H1 (cell line): ENCODE measurements at regions not wholly inside any gene's neighbourhood (a gene's known extent, or its start where the extent isn't known, plus 50 kb on each side); places are given as distances from the start of the nearest gene placed in this dataset.

Experiments used
- CTCF ChIA-PET: fragments of 300-600 bp; sonication (Branson Sonifier 250); formaldehyde crosslinking; loops from one replicate; lab custom pipeline; 2021; ENCODE audit not compliant: partially characterized antibody; lab: Charles Lee
- POLR2A ChIA-PET: fragments of 300-600 bp; sonication (Branson Sonifier 250); formaldehyde crosslinking; loops from one replicate; lab custom pipeline; 2021; ENCODE audit warnings: inconsistent platforms; ENCODE audit not compliant: partially characterized antibody; lab: Charles Lee
- DNase-seq, 2 experiments: peaks; one replicate each; pipeline versions ENCODE4 v3.0.0 to v3.0.0-alpha.2; 2010 to 2022; ENCODE audit warnings: low spot score in 2 of 2, low read depth in 1 of 2, mixed read lengths in 1 of 2
- FAIRE-seq: peaks from 2 replicates; lab custom pipeline; 2011; peaks lifted over from hg19 to GRCh38; lab: Jason Lieb, UNC
- H2AFZ ChIP-seq: 2 replicates; pipeline ENCODE4 v1.8.1; 2012; ENCODE audit warnings: low read length, inconsistent platforms
- H2AK5ac ChIP-seq: 2 replicates; pipeline ENCODE4 v1.6.1; 2013; ENCODE audit warnings: low read depth, low read length
- H2BK120ac ChIP-seq: replicated peaks from 2 replicates; pipeline ENCODE3; 2013; ENCODE audit warnings: low read depth, low read length, inconsistent platforms
- H2BK12ac ChIP-seq: 2 replicates; pipeline ENCODE4 v1.6.1; 2013; ENCODE audit warnings: low read depth, low read length
- H2BK15ac ChIP-seq: 2 replicates; pipeline ENCODE4 v1.6.1; 2013; ENCODE audit warnings: low read length
- H2BK20ac ChIP-seq: 2 replicates; pipeline ENCODE4 v1.6.1; 2013; ENCODE audit warnings: low read length
- H2BK5ac ChIP-seq: 2 replicates; pipeline ENCODE4 v1.6.1; 2013; ENCODE audit warnings: low read depth, low read length
- H3K14ac ChIP-seq: 2 replicates; pipeline ENCODE4 v1.6.1; 2013; ENCODE audit warnings: inconsistent platforms; ENCODE audit not compliant: insufficient read length
- H3K18ac ChIP-seq: 2 replicates; pipeline ENCODE4 v1.6.1; 2013; ENCODE audit warnings: low read length; ENCODE audit errors: extremely low read depth
- H3K23ac ChIP-seq: 2 replicates; pipeline ENCODE4 v1.6.1; 2013; ENCODE audit warnings: inconsistent platforms; ENCODE audit not compliant: insufficient read length
- H3K23me2 ChIP-seq: 2 replicates; pipeline ENCODE4 v1.6.1; 2013; ENCODE audit warnings: low read depth, low read length
- H3K27ac ChIP-seq: 2 replicates; pipeline ENCODE4 v1.6.1; 2011; ENCODE audit warnings: low read depth, low read length, inconsistent platforms
- H3K27me3 ChIP-seq, 4 experiments: replicated peaks in 1 of 4; 1 replicate in 1 of 4; 2 replicates in 3 of 4; pipeline versions ENCODE4 v1.6.1 to v1.8.1; 2011 to 2013; ENCODE audit warnings: low read length in 3 of 4, mild to moderate bottlenecking in 3 of 4, inconsistent platforms in 2 of 4, mixed read lengths in 2 of 4, moderate library complexity in 1 of 4; ENCODE audit not compliant: control insufficient read depth in 3 of 4, insufficient read depth in 3 of 4; ENCODE audit errors: extremely low read depth in 1 of 4
- H3K36me3 ChIP-seq, 4 experiments: 2 replicates each; pipeline versions ENCODE4 v1.6.1 to v1.8.1; 2011 to 2013; ENCODE audit warnings: mild to moderate bottlenecking in 4 of 4, low read length in 3 of 4, moderate library complexity in 2 of 4, control low read depth in 1 of 4, inconsistent platforms in 1 of 4; ENCODE audit not compliant: insufficient read depth in 4 of 4, control insufficient read depth in 2 of 4
- H3K4ac ChIP-seq: replicated peaks from 2 replicates; pipeline ENCODE3; 2013; ENCODE audit warnings: low read length, low read depth, mixed read lengths, inconsistent platforms; ENCODE audit not compliant: insufficient read length
- H3K4me1 ChIP-seq, 4 experiments: replicated peaks in 1 of 4; 1 replicate in 1 of 4; 2 replicates in 3 of 4; pipeline versions ENCODE4 v1.6.1 to v1.8.1; 2011 to 2013; ENCODE audit warnings: low read length in 3 of 4, inconsistent platforms in 2 of 4, mixed read lengths in 1 of 4; ENCODE audit not compliant: insufficient read depth in 4 of 4, control insufficient read depth in 3 of 4
- H3K4me2 ChIP-seq, 2 experiments: 2 replicates each; pipeline versions ENCODE4 v1.6.1 to v1.8.1; 2011 to 2013; ENCODE audit warnings: low read depth in 2 of 2, low read length in 2 of 2, control low read depth in 1 of 2, inconsistent platforms in 1 of 2, mild to moderate bottlenecking in 1 of 2; ENCODE audit not compliant: insufficient read depth in 1 of 2
- H3K4me3 ChIP-seq, 4 experiments: fragments of 200-600, 300-600 bp in 1 of 4; sonication (generic), shearing (Covaris generic), sonication (Bioruptor Twin) in 1 of 4; 2 replicates each; pipeline versions ENCODE4 v1.5.1 to v1.8.1; 2011 to 2016; ENCODE audit warnings: low read length in 4 of 4, low read depth in 3 of 4, control low read depth in 2 of 4, inconsistent platforms in 2 of 4, mild to moderate bottlenecking in 2 of 4, mixed read lengths in 1 of 4, moderate library complexity in 1 of 4; ENCODE audit not compliant: insufficient read depth in 2 of 4; ENCODE audit errors: extremely low read depth in 1 of 4
- H3K56ac ChIP-seq: replicated peaks from 2 replicates; pipeline ENCODE3; 2013; ENCODE audit warnings: low read depth, mild to moderate bottlenecking, mixed read lengths, low read length, inconsistent platforms; ENCODE audit not compliant: insufficient read length
- H3K79me1 ChIP-seq: 2 replicates; pipeline ENCODE4 v1.6.1; 2013; ENCODE audit warnings: low read depth, low read length, control low read depth
- H3K79me2 ChIP-seq, 2 experiments: 2 replicates each; pipeline versions ENCODE4 v1.6.1 to v1.8.1; 2012 to 2013; ENCODE audit warnings: low read length in 2 of 2, mild to moderate bottlenecking in 2 of 2, inconsistent platforms in 1 of 2; ENCODE audit not compliant: insufficient read depth in 2 of 2, control insufficient read depth in 1 of 2
- H3K9ac ChIP-seq, 4 experiments: replicated peaks in 1 of 4; 1 replicate in 1 of 4; 2 replicates in 3 of 4; pipeline versions ENCODE4 v1.6.1 to v1.8.1; 2011 to 2013; ENCODE audit warnings: low read depth in 3 of 4, low read length in 3 of 4, control low read depth in 2 of 4, mild to moderate bottlenecking in 2 of 4, moderate library complexity in 2 of 4, inconsistent platforms in 1 of 4; ENCODE audit errors: extremely low read depth in 1 of 4
- H3K9me3 ChIP-seq, 2 experiments: 2 replicates each; pipeline versions ENCODE4 v1.6.1 to v1.8.1; 2012 to 2013; ENCODE audit warnings: mild to moderate bottlenecking in 2 of 2, moderate library complexity in 2 of 2, control low read depth in 1 of 2, inconsistent platforms in 1 of 2, low read depth in 1 of 2, low read length in 1 of 2, mixed read lengths in 1 of 2; ENCODE audit not compliant: insufficient read depth in 2 of 2
- H4K20me1 ChIP-seq, 2 experiments: replicated peaks in 1 of 2; 2 replicates each; pipeline versions ENCODE3 to v1.8.1; 2011 to 2013; ENCODE audit warnings: inconsistent platforms in 2 of 2, low read length in 2 of 2, mild to moderate bottlenecking in 1 of 2; ENCODE audit not compliant: insufficient read depth in 2 of 2, control insufficient read depth in 1 of 2
- H4K5ac ChIP-seq: 2 replicates; pipeline ENCODE4 v1.6.1; 2013; ENCODE audit warnings: low read length, low read depth, mixed read lengths, inconsistent platforms; ENCODE audit not compliant: insufficient read length
- H4K8ac ChIP-seq: 2 replicates; pipeline ENCODE4 v1.8.0; 2013; ENCODE audit warnings: mild to moderate bottlenecking, moderate library complexity, low read length, inconsistent platforms; ENCODE audit not compliant: insufficient read depth; ENCODE audit errors: extremely low read depth
- H4K91ac ChIP-seq: replicated peaks from 2 replicates; pipeline ENCODE3; 2013; ENCODE audit warnings: low read length, mixed read lengths, inconsistent platforms; ENCODE audit not compliant: insufficient read length
- BACH1 ChIP-seq: IDR thresholded peaks from 2 replicates; pipeline ENCODE4 v1.6.1; 2012; ENCODE audit warnings: low read length, improper control_type of control experiment
- CBX5 ChIP-seq: fragments of 300-800, 300-1000 bp; sonication (generic); IDR thresholded peaks from 2 replicates; pipeline ENCODE4 v1.7.1; 2016; ENCODE audit warnings: antibody characterized with exemption, low read length, low read depth
- CEBPB ChIP-seq: IDR thresholded peaks from 2 replicates; pipeline ENCODE4 v1.6.1; 2012; ENCODE audit warnings: low read depth, low read length
- CREB1 ChIP-seq: IDR thresholded peaks from 2 replicates; pipeline ENCODE4 v1.6.1; 2012; ENCODE audit warnings: inconsistent platforms
- EGR1 ChIP-seq: IDR thresholded peaks from 2 replicates; pipeline ENCODE4 v1.6.1; 2011; ENCODE audit warnings: low read depth, low read length, borderline replicate concordance
- EP300 ChIP-seq, 2 experiments: IDR thresholded peaks; 1 replicate in 1 of 2; 2 replicates in 1 of 2; pipeline ENCODE4 v1.6.1; 2011 to 2012; ENCODE audit warnings: low read depth in 2 of 2, low read length in 2 of 2, mild to moderate bottlenecking in 2 of 2, borderline replicate concordance in 1 of 2, inconsistent platforms in 1 of 2, moderate library complexity in 1 of 2
- HDAC6 ChIP-seq: IDR thresholded peaks from one replicate; pipeline ENCODE4 v1.7.1; 2012; ENCODE audit warnings: low read depth, mild to moderate bottlenecking, inconsistent platforms, low read length, moderate library complexity
- KDM5A ChIP-seq: fragments of 200-600 bp; IDR thresholded peaks from 2 replicates; pipeline ENCODE4 v1.7.1; 2012; ENCODE audit warnings: mild to moderate bottlenecking, low read length, inconsistent platforms, mixed read lengths
- MAFK ChIP-seq: IDR thresholded peaks from 2 replicates; pipeline ENCODE4 v1.6.1; 2012; ENCODE audit warnings: low read depth, mild to moderate bottlenecking, improper control_type of control experiment, low read length
- RBBP5 ChIP-seq: IDR thresholded peaks from 2 replicates; pipeline ENCODE4 v1.7.1; 2012; ENCODE audit warnings: low read depth, mild to moderate bottlenecking, inconsistent platforms, low read length, moderate library complexity, borderline replicate concordance
- RNF2 ChIP-seq: fragments of 200-900, 300-1000 bp; sonication (generic); IDR thresholded peaks from 2 replicates; pipeline ENCODE4 v1.7.1; 2016; ENCODE audit warnings: borderline replicate concordance, low read depth, mild to moderate bottlenecking, antibody characterized with exemption, low read length; ENCODE audit not compliant: poor library complexity, severe bottlenecking; ENCODE audit errors: missing control alignments
- RXRA ChIP-seq: IDR thresholded peaks from 2 replicates; pipeline ENCODE4 v1.6.1; 2011; ENCODE audit warnings: low read depth, mild to moderate bottlenecking, low read length, moderate library complexity; ENCODE audit not compliant: insufficient read depth
- SAP30 ChIP-seq: fragments of 300-600 bp; sonication (generic); IDR thresholded peaks from 2 replicates; pipeline ENCODE4 v1.7.1; 2012; ENCODE audit warnings: low read length, moderate library complexity, mild to moderate bottlenecking, inconsistent platforms; ENCODE audit not compliant: insufficient read depth, insufficient replicate concordance
- SRF ChIP-seq: IDR thresholded peaks from 2 replicates; pipeline ENCODE4 v1.6.1; 2011; ENCODE audit warnings: mild to moderate bottlenecking, low read depth, low read length, moderate library complexity
- WGBS, 2 experiments: shearing (Covaris generic) in 1 of 2; methylation state at CpG; one replicate each; pipeline versions ENCODE4 v1.1.6 to v1.1.7; 2013 to 2015; ENCODE audit warnings: low lambda C conversion rate in 2 of 2, mixed read lengths in 2 of 2, inconsistent platforms in 1 of 2, low coverage in 1 of 2, missing lambda C conversion rate in 1 of 2; ENCODE audit not compliant: insufficient replicate concordance in 2 of 2, insufficient coverage in 1 of 2, insufficient read length in 1 of 2; ENCODE audit errors: extremely low coverage in 1 of 2, missing lambda C conversion rate in 1 of 2; 5-methylcytosine and 5-hydroxymethylcytosine counted together
- TF ChIP-seq, protein P1 (sequence below): IDR thresholded peaks from 2 replicates; pipeline ENCODE4 v1.6.1; 2012; ENCODE audit warnings: inconsistent platforms

- Histone ChIP-seq H2AK5ac (no peak overlapping the region), H3K4me3 (no peak overlapping the region), H3K56ac (no peak overlapping the region), H3K4me1 (no peaks in the 10 kb centered on the region), H3K14ac (no peak overlapping the region), H2BK15ac (no peak overlapping the region), H2AFZ (no peak overlapping the region), H3K9ac (no peak overlapping the region), H2BK12ac (no peak overlapping the region), H3K23ac (no peak overlapping the region), H3K27me3 (no peaks in the 10 kb centered on the region), H3K9me3 (peaks cover 82 to 99% of the 10 kb centered on the region in 2 experiments), H3K36me3 (no peaks in the 10 kb centered on the region), H2BK5ac (no peak overlapping the region), H3K27ac (no peak overlapping the region), H3K18ac (no peak overlapping the region), H2BK20ac (no peak overlapping the region), H4K8ac (no peak overlapping the region), H3K79me1 (no peaks in the 10 kb centered on the region), H3K4me2 (no peak overlapping the region), H4K91ac (no peak overlapping the region), H4K20me1 (no peaks in the 10 kb centered on the region), H2BK120ac (no peak overlapping the region), H4K5ac (no peak overlapping the region), H3K23me2 (no peaks in the 10 kb centered on the region), H3K4ac (no peak overlapping the region), H3K79me2 (no peaks in the 10 kb centered on the region)
- WGBS, 2 experiments, result 85% methylated on average over 6 of the region's 6 CpGs; no CpG with 5 or more reads in 1 of the 2 experiments
- POLR2A ChIA-PET, result no interaction called here
- FAIRE-seq (no peak), DNase-seq (no peak)
- CTCF ChIA-PET, result no interaction called here
- TF ChIP-seq RXRA (no peak), CBX5 (no peak), HDAC6 (no peak), EP300 (IDR thresholded peaks at IDR 0.05; ENCODE audit: borderline replicate concordance in 1 of 2, low read depth in 2 of 2, low read length in 2 of 2) (no peak), RNF2 (no peak), CEBPB (no peak), MAFK (no peak), KDM5A (no peak), EGR1 (no peak), SAP30 (no peak), BACH1 (no peak), CREB1 (no peak), SRF (no peak), RBBP5 (no peak)
- TF ChIP-seq, protein P1, sequence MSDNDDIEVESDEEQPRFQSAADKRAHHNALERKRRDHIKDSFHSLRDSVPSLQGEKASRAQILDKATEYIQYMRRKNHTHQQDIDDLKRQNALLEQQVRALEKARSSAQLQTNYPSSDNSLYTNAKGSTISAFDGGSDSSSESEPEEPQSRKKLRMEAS, result no peak
Measured at GRCh38 chr22:47444746-47445065, 682.3 kb downstream of the TBC1D22A start.
